H9 (cell line): ENCODE measurements at regions not wholly inside any gene's neighbourhood (a gene's known extent, or its start where the extent isn't known, plus 50 kb on each side); places are given as distances from the start of the nearest gene placed in this dataset.
"Not testable (repeated sequence)": the region's sequence is repeated elsewhere in the genome, so short reads cannot be mapped to it uniquely, and the experiment has no call there.

Experiments used
- DNase-seq: peaks from one replicate; pipeline ENCODE4 v3.0.0-alpha.2; 2017
- H2AFZ ChIP-seq: one replicate; pipeline ENCODE4 v1.6.1; 2013; ENCODE audit warnings: mild to moderate bottlenecking, low read length, control low read depth, moderate library complexity
- H2AK5ac ChIP-seq: 2 replicates; pipeline ENCODE4 v1.6.1; 2013; ENCODE audit warnings: low read length, control low read depth, mixed read lengths; ENCODE audit not compliant: insufficient read length
- H2BK120ac ChIP-seq: one replicate; pipeline ENCODE4 v1.6.1; 2013; ENCODE audit warnings: low read depth, mild to moderate bottlenecking, low read length, control low read depth, inconsistent platforms; ENCODE audit not compliant: poor library complexity, severe bottlenecking
- H2BK12ac ChIP-seq: 2 replicates; pipeline ENCODE4 v1.6.1; 2013; ENCODE audit warnings: low read length, control low read depth, mixed read lengths, low read depth; ENCODE audit not compliant: insufficient read length
- H2BK15ac ChIP-seq: 2 replicates; pipeline ENCODE4 v1.6.1; 2013; ENCODE audit warnings: low read depth, low read length, control low read depth
- H2BK20ac ChIP-seq: one replicate; pipeline ENCODE4 v1.6.1; 2013; ENCODE audit warnings: low read depth, mild to moderate bottlenecking, low read length, control low read depth, inconsistent platforms; ENCODE audit not compliant: poor library complexity, severe bottlenecking
- H2BK5ac ChIP-seq: 2 replicates; pipeline ENCODE4 v1.6.1; 2013; ENCODE audit warnings: low read length, control low read depth, mixed read lengths; ENCODE audit not compliant: insufficient read length
- H3K14ac ChIP-seq: 2 replicates; pipeline ENCODE4 v1.6.1; 2013; ENCODE audit warnings: low read length, control low read depth; ENCODE audit not compliant: insufficient read depth
- H3K18ac ChIP-seq: 2 replicates; pipeline ENCODE4 v1.6.1; 2013; ENCODE audit warnings: low read depth, mild to moderate bottlenecking, mixed read lengths, low read length, control low read depth; ENCODE audit not compliant: insufficient read length
- H3K23ac ChIP-seq: 2 replicates; pipeline ENCODE4 v1.6.1; 2013; ENCODE audit warnings: low read length, control low read depth, mixed read lengths, low read depth; ENCODE audit not compliant: insufficient read length
- H3K23me2 ChIP-seq: 2 replicates; pipeline ENCODE4 v1.6.1; 2013; ENCODE audit warnings: low read depth, mild to moderate bottlenecking, mixed read lengths, low read length, control low read depth; ENCODE audit not compliant: insufficient read length, poor library complexity, severe bottlenecking
- H3K27ac ChIP-seq: 2 replicates; pipeline ENCODE4 v1.5.1; 2013; ENCODE audit warnings: low read length, control low read depth, mixed read lengths, low read depth; ENCODE audit not compliant: insufficient read length
- H3K27me3 ChIP-seq: 2 replicates; pipeline ENCODE4 v1.6.1; 2013; ENCODE audit warnings: low read length, control low read depth, inconsistent platforms; ENCODE audit not compliant: insufficient read depth
- H3K4ac ChIP-seq: 2 replicates; pipeline ENCODE4 v1.6.1; 2013; ENCODE audit warnings: low read depth, mild to moderate bottlenecking, control low read depth, inconsistent platforms, low read length, moderate library complexity
- H3K4me1 ChIP-seq: 2 replicates; pipeline ENCODE4 v1.6.1; 2013; ENCODE audit warnings: low read length, control low read depth, inconsistent platforms; ENCODE audit not compliant: insufficient read depth
- H3K4me2 ChIP-seq: 2 replicates; pipeline ENCODE4 v1.6.1; 2013; ENCODE audit warnings: low read length, control low read depth, mixed read lengths; ENCODE audit not compliant: insufficient read length, insufficient read depth
- H3K56ac ChIP-seq: 2 replicates; pipeline ENCODE4 v1.6.1; 2013; ENCODE audit warnings: low read depth, mild to moderate bottlenecking, mixed read lengths, low read length, control low read depth; ENCODE audit not compliant: insufficient read length
- H3K79me1 ChIP-seq: 2 replicates; pipeline ENCODE4 v1.6.1; 2013; ENCODE audit warnings: low read depth, mild to moderate bottlenecking, moderate library complexity, low read length, control low read depth, inconsistent platforms; ENCODE audit not compliant: insufficient read depth, poor library complexity, severe bottlenecking
- H3K79me2 ChIP-seq: 2 replicates; pipeline ENCODE4 v1.6.1; 2013; ENCODE audit warnings: low read length, control low read depth, inconsistent platforms; ENCODE audit not compliant: insufficient read depth
- H3K9ac ChIP-seq: 2 replicates; pipeline ENCODE4 v1.6.1; 2013; ENCODE audit warnings: low read length, control low read depth, mixed read lengths; ENCODE audit not compliant: insufficient read length; ENCODE audit errors: extremely low read depth
- H3K9me3 ChIP-seq: one replicate; pipeline ENCODE4 v1.6.1; 2013; ENCODE audit warnings: low read depth, low read length, inconsistent platforms; ENCODE audit not compliant: control insufficient read depth
- H3T11ph ChIP-seq: one replicate; pipeline ENCODE4 v1.6.1; 2013; ENCODE audit warnings: mild to moderate bottlenecking, low read length, control low read depth, inconsistent platforms
- H4K20me1 ChIP-seq: one replicate; pipeline ENCODE4 v1.6.1; 2013; ENCODE audit not compliant: control insufficient read depth, insufficient read length, insufficient read depth
- H4K5ac ChIP-seq: 2 replicates; pipeline ENCODE4 v1.6.1; 2013; ENCODE audit warnings: low read depth, mild to moderate bottlenecking, mixed read lengths, low read length, control low read depth; ENCODE audit not compliant: insufficient read length
- H4K8ac ChIP-seq: replicated peaks from 2 replicates; pipeline ENCODE4 v1.6.1; 2013; ENCODE audit warnings: low read length, control low read depth, mixed read lengths, low read depth; ENCODE audit not compliant: insufficient read length
- H4K91ac ChIP-seq: 2 replicates; pipeline ENCODE4 v1.6.1; 2013; ENCODE audit warnings: low read depth, mild to moderate bottlenecking, moderate library complexity, mixed read lengths, low read length, control low read depth; ENCODE audit not compliant: insufficient read length
- H3K27ac Mint-ChIP-seq, 3 experiments: 2 replicates in 2 of 3; 3 replicates in 1 of 3; pipeline ENCODE4 v1.8.0; 2020 to 2021; ENCODE audit warnings: mixed read lengths in 3 of 3, mild to moderate bottlenecking in 1 of 3, moderate library complexity in 1 of 3
- H3K27me3 Mint-ChIP-seq: 2 replicates; pipeline ENCODE4 v1.8.0; 2021; ENCODE audit warnings: low read depth, mild to moderate bottlenecking, moderate library complexity, mixed read lengths
- H3K36me3 Mint-ChIP-seq, 3 experiments: 2 replicates in 2 of 3; 3 replicates in 1 of 3; pipeline ENCODE4 v1.8.0; 2020 to 2021; ENCODE audit warnings: low read depth in 3 of 3, mixed read lengths in 3 of 3; ENCODE audit not compliant: insufficient read depth in 1 of 3
- H3K4me1 Mint-ChIP-seq, 2 experiments: 2 replicates each; pipeline ENCODE4 v1.8.0; 2020; ENCODE audit warnings: mixed read lengths in 2 of 2
- H3K4me3 Mint-ChIP-seq, 2 experiments: 2 replicates in 1 of 2; 3 replicates in 1 of 2; pipeline ENCODE4 v1.8.0; 2020 to 2021; ENCODE audit warnings: mild to moderate bottlenecking in 2 of 2, mixed read lengths in 2 of 2, moderate library complexity in 1 of 2
- H3K9me3 Mint-ChIP-seq, 2 experiments: 2 replicates in 1 of 2; 3 replicates in 1 of 2; pipeline ENCODE4 v1.8.0; 2020; ENCODE audit warnings: mild to moderate bottlenecking in 2 of 2, mixed read lengths in 2 of 2, moderate library complexity in 1 of 2
- WGBS: extraction: QIAGEN DNeasy Blood & Tissue Kit; methylation state at CpG from one replicate; pipeline ENCODE4 v1.1.7; 2013; ENCODE audit warnings: missing lambda C conversion rate, low lambda C conversion rate, mixed read lengths; ENCODE audit not compliant: insufficient read length; ENCODE audit errors: extremely low coverage; 5-methylcytosine and 5-hydroxymethylcytosine counted together

DNA sequence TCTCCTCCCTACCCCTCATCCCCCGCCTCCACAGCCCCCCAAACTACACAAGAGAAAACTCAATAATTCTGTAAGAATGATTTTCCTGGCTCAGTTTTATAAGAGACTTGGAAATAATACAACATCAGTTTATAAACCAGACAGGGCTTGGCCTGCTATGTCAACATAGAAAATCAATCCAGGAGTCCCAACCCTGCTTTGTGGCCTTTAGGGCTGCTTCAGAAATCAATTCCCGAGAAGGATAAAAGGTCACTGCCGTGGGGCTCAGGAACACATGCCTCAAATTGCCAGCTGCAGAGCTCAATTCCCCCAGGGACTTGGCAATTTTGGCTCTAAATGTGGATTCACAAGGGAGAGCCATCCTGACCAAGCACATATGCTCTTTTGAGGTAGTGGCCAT is 520.8 kb downstream of the TTLL7 start:
- H3K23me2 ChIP-seq, H3K27ac Mint-ChIP-seq, H3K27me3 ChIP-seq, H2BK5ac ChIP-seq, H2AFZ ChIP-seq, H4K91ac ChIP-seq, H3K23ac ChIP-seq, H3K4me1 Mint-ChIP-seq, H3K14ac ChIP-seq, H4K20me1 ChIP-seq, H2BK120ac ChIP-seq, H2BK12ac ChIP-seq, H3T11ph ChIP-seq, H3K4me2 ChIP-seq, H3K9me3 Mint-ChIP-seq, H2BK20ac ChIP-seq, H3K27me3 Mint-ChIP-seq, H3K4me1 ChIP-seq, H3K4ac ChIP-seq, H3K56ac ChIP-seq, H2BK15ac ChIP-seq, H3K79me1 ChIP-seq, H3K36me3 Mint-ChIP-seq, H3K9me3 ChIP-seq, H2AK5ac ChIP-seq, H4K5ac ChIP-seq, H3K4me3 Mint-ChIP-seq, H3K18ac ChIP-seq, H3K27ac ChIP-seq, H4K8ac ChIP-seq, DNase-seq, H3K9ac ChIP-seq, H3K79me2 ChIP-seq: not testable (repeated sequence)
- WGBS, result no CpG with 5 or more reads among the region's 3 CpGs

DNA sequence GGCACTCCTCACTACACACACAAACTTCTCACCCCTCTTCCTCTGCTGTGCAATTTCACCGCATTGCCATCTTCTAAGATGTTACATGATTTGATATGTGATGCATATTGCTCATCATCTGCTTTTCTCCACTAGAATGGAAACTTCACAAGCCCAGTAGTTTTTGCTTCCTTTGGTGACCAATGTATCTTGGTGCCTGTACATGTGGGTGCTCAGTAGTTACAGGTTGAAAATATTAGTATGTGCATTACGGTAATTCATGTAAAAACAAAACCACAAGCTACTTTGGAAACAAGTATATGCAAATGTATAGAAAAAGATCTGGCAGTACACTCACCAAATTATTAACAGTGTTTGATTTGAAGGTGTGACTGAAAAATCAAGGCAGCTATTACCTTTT is 522.4 kb downstream of the TTLL7 start:
- not testable (repeated sequence) for H3K27me3 Mint-ChIP-seq, H3K36me3 Mint-ChIP-seq, H3K9ac ChIP-seq, H2AK5ac ChIP-seq, H3K27ac Mint-ChIP-seq, H2BK12ac ChIP-seq, H4K91ac ChIP-seq, H3K23ac ChIP-seq, H2BK15ac ChIP-seq, H3K27me3 ChIP-seq, H2BK20ac ChIP-seq, H3T11ph ChIP-seq, H2AFZ ChIP-seq, H2BK120ac ChIP-seq, H4K5ac ChIP-seq, H3K4me1 ChIP-seq, H3K14ac ChIP-seq, H2BK5ac ChIP-seq, H3K56ac ChIP-seq, H3K23me2 ChIP-seq, H3K79me2 ChIP-seq, H3K27ac ChIP-seq, DNase-seq, H3K9me3 Mint-ChIP-seq, H3K4ac ChIP-seq, H3K9me3 ChIP-seq, H3K79me1 ChIP-seq, H4K8ac ChIP-seq, H4K20me1 ChIP-seq, H3K4me2 ChIP-seq, H3K4me1 Mint-ChIP-seq, H3K18ac ChIP-seq, H3K4me3 Mint-ChIP-seq
- no CpG with 5 or more reads among the region's 2 CpGs for WGBS

DNA sequence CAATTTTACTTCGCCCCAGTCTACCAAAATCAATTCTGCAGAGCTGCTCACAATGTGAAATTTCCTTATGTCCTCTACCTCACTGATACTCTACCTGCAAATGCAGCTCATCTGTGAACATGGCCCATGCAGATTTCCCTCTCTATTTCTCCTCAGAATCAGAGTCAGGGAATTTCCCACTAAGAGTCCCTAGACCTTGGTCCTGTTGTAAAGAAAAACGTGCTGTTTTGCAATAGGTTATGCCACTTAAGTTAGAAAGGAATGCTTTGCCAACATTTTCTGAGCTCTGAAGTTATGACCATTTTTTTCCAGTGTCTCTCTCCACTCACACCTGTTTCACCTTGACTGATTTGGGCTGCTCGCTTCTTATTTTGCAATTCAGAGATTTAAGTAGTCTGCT is 524.0 kb downstream of the TTLL7 start:
- not testable (repeated sequence) for H3K4me3 Mint-ChIP-seq, H3T11ph ChIP-seq, H3K27me3 Mint-ChIP-seq, H3K27ac Mint-ChIP-seq, H4K91ac ChIP-seq, H2BK20ac ChIP-seq, H2BK5ac ChIP-seq, H3K27me3 ChIP-seq, H3K79me1 ChIP-seq, H4K5ac ChIP-seq, H2BK120ac ChIP-seq, H2BK12ac ChIP-seq, DNase-seq, H3K4me1 ChIP-seq, H3K79me2 ChIP-seq, H3K36me3 Mint-ChIP-seq, H3K4ac ChIP-seq, H3K56ac ChIP-seq, H3K4me1 Mint-ChIP-seq, H3K23me2 ChIP-seq, H2AK5ac ChIP-seq, H3K9me3 Mint-ChIP-seq, H3K9ac ChIP-seq, H3K18ac ChIP-seq, H3K23ac ChIP-seq, H4K20me1 ChIP-seq, H3K14ac ChIP-seq, H2BK15ac ChIP-seq, H2AFZ ChIP-seq, H3K9me3 ChIP-seq, H3K27ac ChIP-seq, H4K8ac ChIP-seq, H3K4me2 ChIP-seq
- WGBS, result no CpG with 5 or more reads among the region's 3 CpGs
